Neural progenitor cell (in vitro differentiated cells): ENCODE measurements at regions not wholly inside any gene's neighbourhood (a gene's known extent, or its start where the extent isn't known, plus 50 kb on each side); places are given as distances from the start of the nearest gene placed in this dataset.

Experiments used
- DNase-seq: peaks from one replicate; pipeline ENCODE4 v3.0.0-alpha.2; 2016; ENCODE audit warnings: low spot score
- H2AFZ ChIP-seq: fragments of 200-600 bp; sonication (generic); replicated peaks from 2 replicates; pipeline ENCODE4 v1.6.1; 2016; ENCODE audit warnings: antibody characterized with exemption
- H3F3A ChIP-seq: fragments of 200-600 bp; sonication (generic); 2 replicates; pipeline ENCODE4 v1.6.1; 2016; ENCODE audit warnings: antibody characterized with exemption, low read depth
- H3K27ac ChIP-seq: fragments of 200-600 bp; sonication (generic); 2 replicates; pipeline ENCODE4 v1.5.1; 2016; ENCODE audit warnings: mild to moderate bottlenecking
- H3K27me3 ChIP-seq: fragments of 200-600 bp; sonication (generic); 2 replicates; pipeline ENCODE4 v1.6.1; 2016; ENCODE audit warnings: mild to moderate bottlenecking, moderate library complexity
- H3K36me3 ChIP-seq: fragments of 200-600 bp; sonication (generic); 2 replicates; pipeline ENCODE4 v1.5.1; 2016
- H3K4me1 ChIP-seq: fragments of 200-600 bp; sonication (generic); 2 replicates; pipeline ENCODE4 v1.6.1; 2016; ENCODE audit warnings: mixed run types
- H3K4me2 ChIP-seq: fragments of 200-600 bp; sonication (generic); 2 replicates; pipeline ENCODE4 v1.6.1; 2016
- H3K4me3 ChIP-seq: fragments of 200-600 bp; sonication (generic); 2 replicates; pipeline ENCODE4 v1.5.1; 2016
- H3K79me2 ChIP-seq: fragments of 200-600 bp; sonication (generic); 2 replicates; pipeline ENCODE4 v1.6.1; 2016; ENCODE audit warnings: low read depth
- H3K9ac ChIP-seq: fragments of 200-600 bp; sonication (generic); 2 replicates; pipeline ENCODE4 v1.6.1; 2016
- H3K9me3 ChIP-seq: fragments of 200-600 bp; sonication (generic); 2 replicates; pipeline ENCODE4 v1.5.1; 2016; ENCODE audit warnings: low read depth
- H4K20me1 ChIP-seq: fragments of 200-600 bp; sonication (generic); 2 replicates; pipeline ENCODE4 v1.6.1; 2016; ENCODE audit warnings: low read depth
- H3K27ac Mint-ChIP-seq: 3 replicates; pipeline ENCODE4 v1.8.0; 2021; ENCODE audit warnings: mixed read lengths
- H3K27me3 Mint-ChIP-seq: 2 replicates; pipeline ENCODE4 v1.8.0; 2022; ENCODE audit warnings: low read depth, mild to moderate bottlenecking, inconsistent platforms, moderate library complexity, mixed read lengths; ENCODE audit not compliant: insufficient read depth
- H3K36me3 Mint-ChIP-seq: 3 replicates; pipeline ENCODE4 v1.8.0; 2021; ENCODE audit warnings: mixed read lengths
- H3K4me1 Mint-ChIP-seq: 3 replicates; pipeline ENCODE4 v1.8.0; 2021; ENCODE audit warnings: mixed read lengths
- H3K4me3 Mint-ChIP-seq: 3 replicates; pipeline ENCODE4 v1.8.0; 2021; ENCODE audit warnings: mild to moderate bottlenecking, moderate library complexity, mixed read lengths
- H3K9me3 Mint-ChIP-seq: 3 replicates; pipeline ENCODE4 v1.8.0; 2020; ENCODE audit warnings: mixed read lengths
- CTCF ChIP-seq: fragments of 200-600 bp; sonication (generic); IDR thresholded peaks from 2 replicates; pipeline ENCODE4 v1.5.1; 2017; ENCODE audit warnings: antibody characterized with exemption, mild to moderate bottlenecking
- EZH2 ChIP-seq: fragments of 200-600 bp; sonication (generic); IDR thresholded peaks from 2 replicates; pipeline ENCODE4 v1.6.1; 2017; ENCODE audit warnings: antibody characterized with exemption, mild to moderate bottlenecking, moderate library complexity
- EZH2phosphoT487 ChIP-seq: fragments of 200-600 bp; sonication (generic); IDR thresholded peaks from 2 replicates; pipeline ENCODE4 v1.6.1; 2017; ENCODE audit warnings: antibody characterized with exemption

GRCh38 chr10:108055506-108055905 is 891.0 kb upstream of the SORCS1 start:
- Mint-ChIP-seq H3K27me3 (no peaks in the 10 kb centered on the region), H3K9me3 (no peaks in the 10 kb centered on the region), H3K4me3 (no peak overlapping the region), H3K27ac (no peak overlapping the region), H3K4me1 (peaks cover 2% of the 10 kb centered on the region), H3K36me3 (no peaks in the 10 kb centered on the region)
- Histone ChIP-seq H3K79me2 (no peaks in the 10 kb centered on the region), H3K27me3 (no peaks in the 10 kb centered on the region), H2AFZ (no peak overlapping the region), H4K20me1 (no peaks in the 10 kb centered on the region), H3K4me2 (no peak overlapping the region), H3K4me3 (no peak overlapping the region), H3K9ac (no peak overlapping the region), H3K4me1 (peaks cover 6% of the 10 kb centered on the region), H3K27ac (no peak overlapping the region), H3F3A (no peaks in the 10 kb centered on the region), H3K36me3 (no peaks in the 10 kb centered on the region), H3K9me3 (no peaks in the 10 kb centered on the region)
- TF ChIP-seq EZH2 (no peak), EZH2phosphoT487 (no peak), CTCF (no peak)
- DNase-seq: no peak

- no peak for DNase-seq
- no peak overlapping the region for H3K27ac Mint-ChIP-seq
- Histone ChIP-seq H3K9me3 (no peaks in the 10 kb centered on the region), H3K9ac (no peak overlapping the region), H3K36me3 (no peaks in the 10 kb centered on the region), H4K20me1 (no peaks in the 10 kb centered on the region), H3K27ac (no peak overlapping the region), H3K4me3 (no peak overlapping the region), H3K4me1 (no peaks in the 10 kb centered on the region), H3K27me3 (no peaks in the 10 kb centered on the region), H3K79me2 (no peaks in the 10 kb centered on the region), H3F3A (no peaks in the 10 kb centered on the region), H3K4me2 (no peak overlapping the region), H2AFZ (no peak overlapping the region)
- TF ChIP-seq EZH2phosphoT487: no peak
- TF ChIP-seq EZH2: no peak
- no peak for TF ChIP-seq CTCF
- no peaks in the 10 kb centered on the region for H3K36me3 Mint-ChIP-seq
- no peak overlapping the region for H3K4me3 Mint-ChIP-seq
- H3K4me1 Mint-ChIP-seq: peaks cover 2% of the 10 kb centered on the region
- no peaks in the 10 kb centered on the region for H3K9me3 Mint-ChIP-seq
- H3K27me3 Mint-ChIP-seq: no peaks in the 10 kb centered on the region
Observed at GRCh38 chr10:108052981-108053380, 888.5 kb upstream of the SORCS1 start.

GRCh38 chr10:108051218-108051617 is 886.7 kb upstream of the SORCS1 start:
- H3K36me3 Mint-ChIP-seq: no peaks in the 10 kb centered on the region
- H3K4me3 Mint-ChIP-seq: no peak overlapping the region
- H3K9me3 Mint-ChIP-seq: no peaks in the 10 kb centered on the region
- Histone ChIP-seq H3F3A (no peaks in the 10 kb centered on the region), H3K36me3 (no peaks in the 10 kb centered on the region), H3K4me3 (no peak overlapping the region), H4K20me1 (no peaks in the 10 kb centered on the region), H3K4me1 (no peaks in the 10 kb centered on the region), H3K27ac (no peak overlapping the region), H3K27me3 (no peaks in the 10 kb centered on the region), H3K79me2 (no peaks in the 10 kb centered on the region), H3K9ac (no peak overlapping the region), H2AFZ (no peak overlapping the region), H3K4me2 (no peak overlapping the region), H3K9me3 (no peaks in the 10 kb centered on the region)
- no peak for TF ChIP-seq EZH2
- no peak for TF ChIP-seq CTCF
- no peak for TF ChIP-seq EZH2phosphoT487
- no peaks in the 10 kb centered on the region for H3K27me3 Mint-ChIP-seq
- peaks cover 2% of the 10 kb centered on the region for H3K4me1 Mint-ChIP-seq
- DNase-seq: no peak
- no peak overlapping the region for H3K27ac Mint-ChIP-seq

GRCh38 chr10:108050626-108051025 is 886.1 kb upstream of the SORCS1 start:
- H3K9me3 ChIP-seq: no peaks in the 10 kb centered on the region
- no peak overlapping the region for H2AFZ ChIP-seq
- no peak for DNase-seq
- no peaks in the 10 kb centered on the region for H3K36me3 ChIP-seq
- no peaks in the 10 kb centered on the region for H4K20me1 ChIP-seq
- TF ChIP-seq EZH2phosphoT487 (no peak), EZH2 (no peak), CTCF (no peak)
- no peak overlapping the region for H3K27ac ChIP-seq
- no peaks in the 10 kb centered on the region for H3K27me3 Mint-ChIP-seq
- peaks cover 2% of the 10 kb centered on the region for H3K4me1 Mint-ChIP-seq
- no peak overlapping the region for H3K9ac ChIP-seq
- H3K27ac Mint-ChIP-seq: no peak overlapping the region
- H3K79me2 ChIP-seq: no peaks in the 10 kb centered on the region
- H3K9me3 Mint-ChIP-seq: no peaks in the 10 kb centered on the region
- H3K4me3 ChIP-seq: no peak overlapping the region
- no peaks in the 10 kb centered on the region for H3K36me3 Mint-ChIP-seq
- H3K27me3 ChIP-seq: no peaks in the 10 kb centered on the region
- H3K4me2 ChIP-seq: no peak overlapping the region
- no peak overlapping the region for H3K4me3 Mint-ChIP-seq
- H3F3A ChIP-seq: no peaks in the 10 kb centered on the region
- H3K4me1 ChIP-seq: no peaks in the 10 kb centered on the region
